ENCODE measurements at regions not wholly inside any gene's neighbourhood (a gene's known extent, or its start where the extent isn't known, plus 50 kb on each side); places are given as distances from the start of the nearest gene placed in this dataset.
"Not testable (repeated sequence)": the region's sequence is repeated elsewhere in the genome, so short reads cannot be mapped to it uniquely, and the experiment has no call there.

GRCh38 chr1:166418344-166418933 lies 251.6 kb upstream of the FAM78B start:
- Histone ChIP-seq H3K27ac (ENCODE audit: low read depth, low read length) (no peak overlapping the region), H3K79me1 (ENCODE audit: low read length) (no peaks in the 10 kb centered on the region), H3K9ac (ENCODE audit: low read length) (no peak overlapping the region), H3K4me3 (ENCODE audit: low read length) (no peak overlapping the region), H3K4me1 (ENCODE audit: control insufficient read depth, low read depth, low read length) (no peaks in the 10 kb centered on the region), H2BK5ac (ENCODE audit: low read length) (no peak overlapping the region), H3K36me3 (ENCODE audit: control insufficient read depth, insufficient read depth, low read length) (no peaks in the 10 kb centered on the region), H3K18ac (ENCODE audit: low read length) (no peak overlapping the region), H3K27me3 (ENCODE audit: insufficient read depth, low read length, poor library complexity) (no peaks in the 10 kb centered on the region), H3K4ac (ENCODE audit: low read depth, low read length) (no peak overlapping the region), H4K5ac (ENCODE audit: low read length) (no peak overlapping the region), H3K4me2 (ENCODE audit: low read length) (no peak overlapping the region), H3K79me2 (ENCODE audit: control insufficient read depth, insufficient read depth, low read length) (no peaks in the 10 kb centered on the region), H3K56ac (ENCODE audit: low read length) (no peak overlapping the region), H2BK15ac (replicated peaks; ENCODE audit: low read depth) (no peak overlapping the region), H4K8ac (ENCODE audit: low read depth, low read length) (no peak overlapping the region), H3K23ac (ENCODE audit: low read length) (no peak overlapping the region), H2AK5ac (ENCODE audit: low read length) (no peak overlapping the region), H2BK120ac (ENCODE audit: low read depth, low read length) (no peak overlapping the region)
- no peak for DNase-seq
- no CpG with 5 or more reads among the region's 3 CpGs for WGBS (ENCODE audit: extremely low coverage, insufficient coverage, low lambda C conversion rate)

- H4K8ac ChIP-seq (ENCODE audit: low read depth, low read length); H3K23ac ChIP-seq (ENCODE audit: low read length); H3K4me2 ChIP-seq (ENCODE audit: low read length); H2BK15ac ChIP-seq (replicated peaks; ENCODE audit: low read depth); H3K27me3 ChIP-seq (ENCODE audit: insufficient read depth, low read length, poor library complexity); H3K4me3 ChIP-seq (ENCODE audit: low read length); H2BK5ac ChIP-seq (ENCODE audit: low read length); H3K56ac ChIP-seq (ENCODE audit: low read length); H3K79me1 ChIP-seq (ENCODE audit: low read length); H4K5ac ChIP-seq (ENCODE audit: low read length); H3K4ac ChIP-seq (ENCODE audit: low read depth, low read length); H3K36me3 ChIP-seq (ENCODE audit: control insufficient read depth, insufficient read depth, low read length); H3K27ac ChIP-seq (ENCODE audit: low read depth, low read length); H3K9ac ChIP-seq (ENCODE audit: low read length); H3K4me1 ChIP-seq (ENCODE audit: control insufficient read depth, low read depth, low read length); H2BK120ac ChIP-seq (ENCODE audit: low read depth, low read length); H3K79me2 ChIP-seq (ENCODE audit: control insufficient read depth, insufficient read depth, low read length); H3K18ac ChIP-seq (ENCODE audit: low read length); DNase-seq; H2AK5ac ChIP-seq (ENCODE audit: low read length): not testable (repeated sequence)
- WGBS (ENCODE audit: extremely low coverage, insufficient coverage, low lambda C conversion rate), result no CpG with 5 or more reads among the region's 4 CpGs
Observed at GRCh38 chr1:166422586-166422985, 255.8 kb upstream of the FAM78B start.

- Histone ChIP-seq H3K18ac (ENCODE audit: low read length) (no peak overlapping the region), H2AK5ac (ENCODE audit: low read length) (no peak overlapping the region), H4K5ac (ENCODE audit: low read length) (no peak overlapping the region), H4K8ac (ENCODE audit: low read depth, low read length) (no peak overlapping the region), H3K23ac (ENCODE audit: low read length) (no peak overlapping the region), H3K27me3 (ENCODE audit: insufficient read depth, low read length, poor library complexity) (no peaks in the 10 kb centered on the region), H3K79me2 (ENCODE audit: control insufficient read depth, insufficient read depth, low read length) (no peaks in the 10 kb centered on the region), H3K4me1 (ENCODE audit: control insufficient read depth, low read depth, low read length) (no peaks in the 10 kb centered on the region), H3K27ac (ENCODE audit: low read depth, low read length) (no peak overlapping the region), H3K36me3 (ENCODE audit: control insufficient read depth, insufficient read depth, low read length) (no peaks in the 10 kb centered on the region), H3K79me1 (ENCODE audit: low read length) (no peaks in the 10 kb centered on the region), H2BK15ac (replicated peaks; ENCODE audit: low read depth) (no peak overlapping the region), H3K4me3 (ENCODE audit: low read length) (no peak overlapping the region), H3K9ac (ENCODE audit: low read length) (no peak overlapping the region), H3K4me2 (ENCODE audit: low read length) (no peak overlapping the region), H3K4ac (ENCODE audit: low read depth, low read length) (no peak overlapping the region), H2BK120ac (ENCODE audit: low read depth, low read length) (no peak overlapping the region), H2BK5ac (ENCODE audit: low read length) (no peak overlapping the region), H3K56ac (ENCODE audit: low read length) (no peak overlapping the region)
- WGBS (ENCODE audit: extremely low coverage, insufficient coverage, low lambda C conversion rate), result no CpG with 5 or more reads among the region's 2 CpGs
- no peak for DNase-seq
Observed at GRCh38 chr1:166432655-166433054, 265.9 kb upstream of the FAM78B start.

GRCh38 chr1:166433404-166434304 lies 266.9 kb upstream of the FAM78B start:
- H3K27me3 ChIP-seq (ENCODE audit: insufficient read depth, low read length, poor library complexity); H2AK5ac ChIP-seq (ENCODE audit: low read length); H3K4me1 ChIP-seq (ENCODE audit: control insufficient read depth, low read depth, low read length); H3K4me2 ChIP-seq (ENCODE audit: low read length); H3K4me3 ChIP-seq (ENCODE audit: low read length); H4K5ac ChIP-seq (ENCODE audit: low read length); H3K56ac ChIP-seq (ENCODE audit: low read length); H3K79me2 ChIP-seq (ENCODE audit: control insufficient read depth, insufficient read depth, low read length); H4K8ac ChIP-seq (ENCODE audit: low read depth, low read length); H3K79me1 ChIP-seq (ENCODE audit: low read length); H3K23ac ChIP-seq (ENCODE audit: low read length); H3K4ac ChIP-seq (ENCODE audit: low read depth, low read length); H3K9ac ChIP-seq (ENCODE audit: low read length); H3K36me3 ChIP-seq (ENCODE audit: control insufficient read depth, insufficient read depth, low read length); H3K18ac ChIP-seq (ENCODE audit: low read length); H2BK120ac ChIP-seq (ENCODE audit: low read depth, low read length); H2BK15ac ChIP-seq (replicated peaks; ENCODE audit: low read depth); H2BK5ac ChIP-seq (ENCODE audit: low read length); H3K27ac ChIP-seq (ENCODE audit: low read depth, low read length): not testable (repeated sequence)
- DNase-seq, result peak; percentile 82
- no CpG with 5 or more reads among the region's 7 CpGs for WGBS (ENCODE audit: extremely low coverage, insufficient coverage, low lambda C conversion rate)

- H3K4ac ChIP-seq (ENCODE audit: low read depth, low read length), result no peak overlapping the region
- no peak overlapping the region for H4K8ac ChIP-seq (ENCODE audit: low read depth, low read length)
- no peak for DNase-seq
- no peak overlapping the region for H3K56ac ChIP-seq (ENCODE audit: low read length)
- H3K9ac ChIP-seq (ENCODE audit: low read length), result no peak overlapping the region
- no peak overlapping the region for H3K18ac ChIP-seq (ENCODE audit: low read length)
- H2BK15ac ChIP-seq (replicated peaks; ENCODE audit: low read depth), result no peak overlapping the region
- H2AK5ac ChIP-seq (ENCODE audit: low read length), result no peak overlapping the region
- H2BK120ac ChIP-seq (ENCODE audit: low read depth, low read length), result no peak overlapping the region
- no peak overlapping the region for H2BK5ac ChIP-seq (ENCODE audit: low read length)
- H3K4me1 ChIP-seq (ENCODE audit: control insufficient read depth, low read depth, low read length), result no peaks in the 10 kb centered on the region
- no peak overlapping the region for H3K4me2 ChIP-seq (ENCODE audit: low read length)
- no peaks in the 10 kb centered on the region for H3K79me1 ChIP-seq (ENCODE audit: low read length)
- H3K27me3 ChIP-seq (ENCODE audit: insufficient read depth, low read length, poor library complexity), result no peaks in the 10 kb centered on the region
- H3K23ac ChIP-seq (ENCODE audit: low read length), result no peak overlapping the region
- H4K5ac ChIP-seq (ENCODE audit: low read length), result no peak overlapping the region
- no peak overlapping the region for H3K27ac ChIP-seq (ENCODE audit: low read depth, low read length)
- H3K36me3 ChIP-seq (ENCODE audit: control insufficient read depth, insufficient read depth, low read length), result no peaks in the 10 kb centered on the region
- H3K79me2 ChIP-seq (ENCODE audit: control insufficient read depth, insufficient read depth, low read length), result no peaks in the 10 kb centered on the region
- WGBS (ENCODE audit: extremely low coverage, insufficient coverage, low lambda C conversion rate), result no CpG with 5 or more reads among the region's 2 CpGs
- H3K4me3 ChIP-seq (ENCODE audit: low read length), result no peak overlapping the region
Observed at GRCh38 chr1:166457700-166458099, 290.9 kb upstream of the FAM78B start.
